ENCODE measurements at regions not wholly inside any gene's neighbourhood (a gene's known extent, or its start where the extent isn't known, plus 50 kb on each side); places are given as distances from the start of the nearest gene placed in this dataset.
"Not testable (repeated sequence)": the region's sequence is repeated elsewhere in the genome, so short reads cannot be mapped to it uniquely, and the experiment has no call there.

DNA sequence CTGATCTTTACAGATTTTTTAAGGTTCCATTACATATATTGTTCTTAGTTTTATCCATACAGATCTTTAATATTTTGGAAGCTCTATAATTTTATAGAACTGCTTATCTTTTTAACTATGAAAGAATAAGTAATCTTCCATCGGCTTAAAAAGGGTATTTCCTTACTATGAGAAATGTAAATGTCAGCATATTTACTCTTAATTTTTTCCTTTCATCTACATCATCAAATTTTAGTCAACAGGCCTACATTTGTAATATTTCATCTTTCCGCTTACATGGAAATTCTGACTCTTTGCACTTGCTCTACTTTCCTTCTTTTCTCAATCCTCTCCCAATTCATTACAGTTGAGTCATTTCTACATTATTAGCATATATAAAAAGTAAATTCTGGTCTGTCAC is 111.3 kb upstream of the GOLGA6L6 start:
- Histone ChIP-seq H3K4ac (ENCODE audit: low read length) (no peak overlapping the region), H4K8ac (ENCODE audit: low read depth, low read length) (no peak overlapping the region), H3K23ac (ENCODE audit: low read depth, low read length, poor library complexity) (no peak overlapping the region), H3K9me3 (replicated peaks in 1 of 2; ENCODE audit: control insufficient read depth in 2 of 2, insufficient read depth in 1 of 2, low read depth in 1 of 2, low read length in 2 of 2) (no peaks in the 10 kb centered on the region), H4K91ac (ENCODE audit: low read depth, low read length, poor library complexity) (no peak overlapping the region), H3K27ac (replicated peaks; ENCODE audit: low read length) (no peak overlapping the region), H3K79me1 (ENCODE audit: low read depth, low read length) (no peaks in the 10 kb centered on the region), H3K9ac (ENCODE audit: low read depth, low read length, poor library complexity) (no peak overlapping the region), H3K4me3 (ENCODE audit: low read length in 2 of 2) (no peak overlapping the region), H2AK5ac (ENCODE audit: low read depth, low read length) (no peak overlapping the region), H3K36me3 (replicated peaks in 1 of 2; ENCODE audit: control insufficient read depth in 2 of 2, insufficient read depth in 2 of 2, low read length in 2 of 2) (no peaks in the 10 kb centered on the region), H3K18ac (ENCODE audit: low read length) (no peak overlapping the region), H2BK15ac (ENCODE audit: low read length) (no peak overlapping the region), H2BK12ac (ENCODE audit: low read length) (no peak overlapping the region), H2AFZ (ENCODE audit: low read length) (no peak overlapping the region), H2BK120ac (ENCODE audit: low read depth, low read length) (no peak overlapping the region), H3K4me2 (ENCODE audit: insufficient read depth, low read length, poor library complexity, severe bottlenecking) (no peak overlapping the region), H3K27me3 (ENCODE audit: control insufficient read depth in 3 of 3, insufficient read depth in 3 of 3, low read depth in 1 of 3, low read length in 3 of 3) (no peaks in the 10 kb centered on the region), H2BK5ac (ENCODE audit: low read length) (no peak overlapping the region), H3K4me1 (ENCODE audit: control insufficient read depth in 2 of 2, insufficient read depth in 1 of 2, low read depth in 1 of 2, low read length in 2 of 2) (no peaks in the 10 kb centered on the region), H3K14ac (ENCODE audit: low read length) (no peak overlapping the region)
- no peak for DNase-seq (ENCODE audit: low spot score)
- WGBS, 2 donors (ENCODE audit: extremely low coverage in 2 of 2, insufficient read length in 2 of 2, insufficient replicate concordance in 1 of 2), result 100% methylated on average over 1 of the region's 2 CpGs; no CpG with 5 or more reads in 1 of the 2 donors

DNA sequence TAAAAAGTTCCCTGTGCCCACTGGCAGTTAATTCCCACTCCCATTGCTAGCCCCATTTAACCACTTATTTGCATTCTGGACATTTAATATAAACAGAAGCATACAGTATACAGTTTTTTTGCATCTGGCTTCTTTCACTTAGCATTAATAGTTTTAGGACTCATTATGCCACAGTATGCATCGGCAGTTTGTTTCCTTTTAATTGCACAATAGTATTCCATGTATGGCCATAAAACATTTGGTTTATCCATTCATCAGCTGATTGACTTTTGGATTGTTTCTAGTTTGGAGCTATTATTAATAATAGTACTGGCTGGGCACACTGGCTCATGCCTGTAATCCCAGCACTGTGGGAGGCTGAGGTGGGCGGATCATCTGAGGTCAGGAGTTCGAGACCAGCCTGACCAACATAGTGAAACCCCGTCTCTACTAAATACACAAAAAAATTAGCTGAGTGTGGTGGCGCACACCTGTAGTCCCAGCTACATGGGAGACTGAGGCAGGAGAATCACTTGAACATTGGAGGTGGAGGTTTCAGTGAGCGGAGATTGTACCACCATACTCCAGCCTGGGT is 106.9 kb upstream of the GOLGA6L6 start:
- H4K8ac ChIP-seq (ENCODE audit: low read depth, low read length); H2BK15ac ChIP-seq (ENCODE audit: low read length); H3K4me2 ChIP-seq (ENCODE audit: insufficient read depth, low read length, poor library complexity, severe bottlenecking); H3K23ac ChIP-seq (ENCODE audit: low read depth, low read length, poor library complexity); DNase-seq (ENCODE audit: low spot score); H3K4ac ChIP-seq (ENCODE audit: low read length); H3K36me3 ChIP-seq (replicated peaks in 1 of 2; ENCODE audit: control insufficient read depth in 2 of 2, insufficient read depth in 2 of 2, low read length in 2 of 2); H2BK5ac ChIP-seq (ENCODE audit: low read length); H3K14ac ChIP-seq (ENCODE audit: low read length); H2AK5ac ChIP-seq (ENCODE audit: low read depth, low read length); H3K79me1 ChIP-seq (ENCODE audit: low read depth, low read length); H2AFZ ChIP-seq (ENCODE audit: low read length); H3K9me3 ChIP-seq (replicated peaks in 1 of 2; ENCODE audit: control insufficient read depth in 2 of 2, insufficient read depth in 1 of 2, low read depth in 1 of 2, low read length in 2 of 2); H3K27ac ChIP-seq (replicated peaks; ENCODE audit: low read length); H3K18ac ChIP-seq (ENCODE audit: low read length); H4K91ac ChIP-seq (ENCODE audit: low read depth, low read length, poor library complexity); H3K4me3 ChIP-seq (ENCODE audit: low read length in 2 of 2); H3K27me3 ChIP-seq (ENCODE audit: control insufficient read depth in 3 of 3, insufficient read depth in 3 of 3, low read depth in 1 of 3, low read length in 3 of 3); H3K9ac ChIP-seq (ENCODE audit: low read depth, low read length, poor library complexity); H2BK12ac ChIP-seq (ENCODE audit: low read length); H3K4me1 ChIP-seq (ENCODE audit: control insufficient read depth in 2 of 2, insufficient read depth in 1 of 2, low read depth in 1 of 2, low read length in 2 of 2); H2BK120ac ChIP-seq (ENCODE audit: low read depth, low read length): not testable (repeated sequence)
- whole genome bisulfite sequencing, 2 donors (ENCODE audit: extremely low coverage in 2 of 2, insufficient read length in 2 of 2, insufficient replicate concordance in 1 of 2), result no CpG with 5 or more reads among the region's 6 CpGs

DNA sequence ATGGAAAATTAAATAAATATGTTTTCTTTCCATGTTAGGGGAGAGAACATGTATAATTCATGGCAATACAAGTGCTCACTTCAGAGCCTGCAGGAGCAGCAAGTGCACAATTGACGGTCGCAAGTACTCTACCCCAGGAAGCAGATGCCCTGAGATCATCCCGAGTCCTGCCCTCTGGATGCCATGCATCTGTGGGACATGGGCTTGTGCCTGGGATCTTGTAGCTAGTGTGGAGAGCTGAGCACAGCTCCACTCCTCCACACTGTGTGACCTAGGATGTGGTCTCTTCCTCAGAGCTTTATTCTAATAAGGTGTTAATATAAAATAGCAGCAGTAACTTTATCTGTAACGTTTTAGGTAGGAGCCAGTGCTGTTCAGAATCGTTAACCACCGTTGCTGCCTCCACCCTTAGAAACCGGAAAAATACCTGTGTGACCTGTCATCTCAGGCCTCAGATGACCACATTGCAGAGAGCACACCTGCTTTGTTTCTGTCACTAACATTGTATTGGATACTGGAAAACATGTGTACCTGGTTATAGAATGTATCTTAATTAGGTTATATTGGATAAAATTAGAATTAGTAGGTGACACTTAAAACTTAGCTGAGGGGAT is 105.0 kb upstream of the GOLGA6L6 start:
- no peaks in the 10 kb centered on the region for H3K9me3 ChIP-seq (replicated peaks in 1 of 2; ENCODE audit: control insufficient read depth in 2 of 2, insufficient read depth in 1 of 2, low read depth in 1 of 2, low read length in 2 of 2)

DNA sequence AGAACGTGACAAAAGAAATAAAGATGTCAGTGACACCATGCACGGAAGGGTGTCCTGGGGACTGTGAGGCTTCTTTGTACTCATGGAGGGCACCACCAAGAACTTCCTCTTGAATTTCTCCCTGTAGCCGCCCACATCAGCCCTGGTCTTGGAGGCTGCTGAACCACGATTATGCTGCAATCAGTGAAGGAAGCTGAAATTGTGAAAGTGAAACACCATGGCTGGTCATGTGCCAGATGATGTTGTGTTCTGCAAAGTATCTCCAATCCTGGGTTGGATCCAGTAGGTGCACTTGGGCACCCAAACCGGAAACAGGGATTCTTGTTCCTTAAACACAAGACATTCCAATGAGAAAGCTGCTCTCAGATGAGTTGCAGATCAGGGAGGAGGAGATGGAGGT is 104.4 kb upstream of the GOLGA6L6 start:
- Histone ChIP-seq H3K4me2 (ENCODE audit: insufficient read depth, low read length, poor library complexity, severe bottlenecking) (no peak overlapping the region), H3K27ac (replicated peaks; ENCODE audit: low read length) (no peak overlapping the region), H3K18ac (ENCODE audit: low read length) (no peak overlapping the region), H2BK12ac (ENCODE audit: low read length) (no peak overlapping the region), H4K8ac (ENCODE audit: low read depth, low read length) (no peak overlapping the region), H3K4me3 (ENCODE audit: low read length in 2 of 2) (no peak overlapping the region), H2AK5ac (ENCODE audit: low read depth, low read length) (no peak overlapping the region), H3K4me1 (ENCODE audit: control insufficient read depth in 2 of 2, insufficient read depth in 1 of 2, low read depth in 1 of 2, low read length in 2 of 2) (peaks cover 0 to 1% of the 10 kb centered on the region in 2 donors), H3K79me1 (ENCODE audit: low read depth, low read length) (no peaks in the 10 kb centered on the region), H3K14ac (ENCODE audit: low read length) (no peak overlapping the region), H3K9me3 (replicated peaks in 1 of 2; ENCODE audit: control insufficient read depth in 2 of 2, insufficient read depth in 1 of 2, low read depth in 1 of 2, low read length in 2 of 2) (no peaks in the 10 kb centered on the region), H3K27me3 (ENCODE audit: control insufficient read depth in 3 of 3, insufficient read depth in 3 of 3, low read depth in 1 of 3, low read length in 3 of 3) (peaks cover 0 to 18% (median 0%) of the 10 kb centered on the region in 3 experiments), H2AFZ (ENCODE audit: low read length) (no peak overlapping the region), H2BK15ac (ENCODE audit: low read length) (no peak overlapping the region), H2BK120ac (ENCODE audit: low read depth, low read length) (no peak overlapping the region), H3K4ac (ENCODE audit: low read length) (no peak overlapping the region), H3K23ac (ENCODE audit: low read depth, low read length, poor library complexity) (no peak overlapping the region), H2BK5ac (ENCODE audit: low read length) (no peak overlapping the region), H3K9ac (ENCODE audit: low read depth, low read length, poor library complexity) (no peak overlapping the region), H4K91ac (ENCODE audit: low read depth, low read length, poor library complexity) (no peak overlapping the region), H3K36me3 (replicated peaks in 1 of 2; ENCODE audit: control insufficient read depth in 2 of 2, insufficient read depth in 2 of 2, low read length in 2 of 2) (no peaks in the 10 kb centered on the region)
- no CpG with 5 or more reads among the region's 5 CpGs for WGBS, 2 donors (ENCODE audit: extremely low coverage in 2 of 2, insufficient read length in 2 of 2, insufficient replicate concordance in 1 of 2)
- no peak for DNase-seq (ENCODE audit: low spot score)

More for the DNA sequence above, 105.0 kb upstream of the GOLGA6L6 start:
- Histone ChIP-seq H2BK5ac (ENCODE audit: low read length) (no peak overlapping the region), H4K8ac (ENCODE audit: low read depth, low read length) (no peak overlapping the region), H2AK5ac (ENCODE audit: low read depth, low read length) (no peak overlapping the region), H3K9ac (ENCODE audit: low read depth, low read length, poor library complexity) (no peak overlapping the region), H2AFZ (ENCODE audit: low read length) (no peak overlapping the region), H3K4me2 (ENCODE audit: insufficient read depth, low read length, poor library complexity, severe bottlenecking) (no peak overlapping the region), H3K36me3 (replicated peaks in 1 of 2; ENCODE audit: control insufficient read depth in 2 of 2, insufficient read depth in 2 of 2, low read length in 2 of 2) (no peaks in the 10 kb centered on the region), H4K91ac (ENCODE audit: low read depth, low read length, poor library complexity) (no peak overlapping the region), H3K79me1 (ENCODE audit: low read depth, low read length) (no peaks in the 10 kb centered on the region), H2BK12ac (ENCODE audit: low read length) (no peak overlapping the region), H3K27ac (replicated peaks; ENCODE audit: low read length) (no peak overlapping the region), H3K27me3 (ENCODE audit: control insufficient read depth in 3 of 3, insufficient read depth in 3 of 3, low read depth in 1 of 3, low read length in 3 of 3) (peaks cover 0 to 18% (median 0%) of the 10 kb centered on the region in 3 experiments), H2BK15ac (ENCODE audit: low read length) (no peak overlapping the region), H3K4ac (ENCODE audit: low read length) (no peak overlapping the region), H3K23ac (ENCODE audit: low read depth, low read length, poor library complexity) (no peak overlapping the region), H3K18ac (ENCODE audit: low read length) (no peak overlapping the region), H2BK120ac (ENCODE audit: low read depth, low read length) (no peak overlapping the region), H3K14ac (ENCODE audit: low read length) (no peak overlapping the region), H3K4me1 (ENCODE audit: control insufficient read depth in 2 of 2, insufficient read depth in 1 of 2, low read depth in 1 of 2, low read length in 2 of 2) (peaks cover 0 to 1% of the 10 kb centered on the region in 2 donors), H3K4me3 (ENCODE audit: low read length in 2 of 2) (no peak overlapping the region)
- no peak for DNase-seq (ENCODE audit: low spot score)
- no CpG with 5 or more reads among the region's 7 CpGs for WGBS, 2 donors (ENCODE audit: extremely low coverage in 2 of 2, insufficient read length in 2 of 2, insufficient replicate concordance in 1 of 2)

Measured in neuronal stem cell (in vitro differentiated cells).